ENCODE measurements at regions not wholly inside any gene's neighbourhood (a gene's known extent, or its start where the extent isn't known, plus 50 kb on each side); places are given as distances from the start of the nearest gene placed in this dataset.

DNA sequence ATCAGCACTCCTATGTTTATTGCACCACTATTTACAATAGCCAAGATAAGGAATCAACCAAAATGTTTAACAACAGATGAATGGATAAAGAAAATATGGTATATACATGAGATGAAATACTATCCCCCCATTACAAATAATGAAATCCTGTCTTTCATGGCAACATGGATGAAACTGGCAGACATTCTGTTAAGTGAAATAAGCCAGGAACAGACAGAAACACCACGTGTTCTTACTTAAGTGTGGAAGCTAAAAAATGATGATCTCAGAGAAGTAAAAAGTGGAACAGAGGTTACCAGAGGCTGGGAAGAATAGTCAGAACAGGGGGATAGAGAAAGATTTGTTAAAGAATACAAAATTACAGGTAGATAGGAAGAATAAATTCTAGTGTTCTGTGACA, 113.7 kb upstream of the MDM1 start:
- Mint-ChIP-seq H3K4me1 (ENCODE audit: unreplicated experiment) (peaks cover 22% of the 10 kb centered on the region), H3K27me3 (no peaks in the 10 kb centered on the region), H3K9me3 (peaks cover 4% of the 10 kb centered on the region), H3K27ac (no peak overlapping the region), H3K36me3 (peaks cover 5% of the 10 kb centered on the region), H3K4me3 (no peak overlapping the region)
- DNase-seq (ENCODE audit: extremely low spot score, unreplicated experiment): no peak
- TF ChIP-seq, protein P1, sequence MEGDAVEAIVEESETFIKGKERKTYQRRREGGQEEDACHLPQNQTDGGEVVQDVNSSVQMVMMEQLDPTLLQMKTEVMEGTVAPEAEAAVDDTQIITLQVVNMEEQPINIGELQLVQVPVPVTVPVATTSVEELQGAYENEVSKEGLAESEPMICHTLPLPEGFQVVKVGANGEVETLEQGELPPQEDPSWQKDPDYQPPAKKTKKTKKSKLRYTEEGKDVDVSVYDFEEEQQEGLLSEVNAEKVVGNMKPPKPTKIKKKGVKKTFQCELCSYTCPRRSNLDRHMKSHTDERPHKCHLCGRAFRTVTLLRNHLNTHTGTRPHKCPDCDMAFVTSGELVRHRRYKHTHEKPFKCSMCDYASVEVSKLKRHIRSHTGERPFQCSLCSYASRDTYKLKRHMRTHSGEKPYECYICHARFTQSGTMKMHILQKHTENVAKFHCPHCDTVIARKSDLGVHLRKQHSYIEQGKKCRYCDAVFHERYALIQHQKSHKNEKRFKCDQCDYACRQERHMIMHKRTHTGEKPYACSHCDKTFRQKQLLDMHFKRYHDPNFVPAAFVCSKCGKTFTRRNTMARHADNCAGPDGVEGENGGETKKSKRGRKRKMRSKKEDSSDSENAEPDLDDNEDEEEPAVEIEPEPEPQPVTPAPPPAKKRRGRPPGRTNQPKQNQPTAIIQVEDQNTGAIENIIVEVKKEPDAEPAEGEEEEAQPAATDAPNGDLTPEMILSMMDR (conservative IDR thresholded peaks at IDR 0.05): no peak

DNA sequence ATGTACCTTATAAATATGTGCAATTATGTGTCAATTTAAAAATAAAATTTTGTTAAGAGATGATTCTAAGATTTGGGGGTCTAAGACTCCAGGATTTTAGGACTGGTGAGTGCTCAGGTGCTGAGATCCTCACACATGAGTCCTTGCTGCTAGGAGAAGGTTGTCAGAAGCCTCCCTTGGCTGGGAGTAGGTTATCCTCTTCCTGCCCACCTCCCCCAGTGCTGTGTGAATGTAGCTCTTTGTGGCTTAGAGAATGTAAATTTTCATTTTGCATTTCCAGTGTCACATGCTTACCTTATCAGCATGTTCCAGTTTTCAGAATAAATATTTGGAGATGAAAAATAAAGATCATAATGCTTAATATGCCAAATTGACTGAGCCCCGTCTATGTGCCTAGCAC, 114.2 kb upstream of the MDM1 start:
- no peak overlapping the region for H3K27ac Mint-ChIP-seq
- H3K4me3 Mint-ChIP-seq: no peak overlapping the region
- H3K4me1 Mint-ChIP-seq (ENCODE audit: unreplicated experiment): peaks cover 27% of the 10 kb centered on the region
- no peaks in the 10 kb centered on the region for H3K27me3 Mint-ChIP-seq
- TF ChIP-seq, protein P1 (conservative IDR thresholded peaks at IDR 0.05): no peak
- no peak for DNase-seq (ENCODE audit: extremely low spot score, unreplicated experiment)
- H3K36me3 Mint-ChIP-seq: peaks cover 5% of the 10 kb centered on the region
- peaks cover 4% of the 10 kb centered on the region for H3K9me3 Mint-ChIP-seq

DNA sequence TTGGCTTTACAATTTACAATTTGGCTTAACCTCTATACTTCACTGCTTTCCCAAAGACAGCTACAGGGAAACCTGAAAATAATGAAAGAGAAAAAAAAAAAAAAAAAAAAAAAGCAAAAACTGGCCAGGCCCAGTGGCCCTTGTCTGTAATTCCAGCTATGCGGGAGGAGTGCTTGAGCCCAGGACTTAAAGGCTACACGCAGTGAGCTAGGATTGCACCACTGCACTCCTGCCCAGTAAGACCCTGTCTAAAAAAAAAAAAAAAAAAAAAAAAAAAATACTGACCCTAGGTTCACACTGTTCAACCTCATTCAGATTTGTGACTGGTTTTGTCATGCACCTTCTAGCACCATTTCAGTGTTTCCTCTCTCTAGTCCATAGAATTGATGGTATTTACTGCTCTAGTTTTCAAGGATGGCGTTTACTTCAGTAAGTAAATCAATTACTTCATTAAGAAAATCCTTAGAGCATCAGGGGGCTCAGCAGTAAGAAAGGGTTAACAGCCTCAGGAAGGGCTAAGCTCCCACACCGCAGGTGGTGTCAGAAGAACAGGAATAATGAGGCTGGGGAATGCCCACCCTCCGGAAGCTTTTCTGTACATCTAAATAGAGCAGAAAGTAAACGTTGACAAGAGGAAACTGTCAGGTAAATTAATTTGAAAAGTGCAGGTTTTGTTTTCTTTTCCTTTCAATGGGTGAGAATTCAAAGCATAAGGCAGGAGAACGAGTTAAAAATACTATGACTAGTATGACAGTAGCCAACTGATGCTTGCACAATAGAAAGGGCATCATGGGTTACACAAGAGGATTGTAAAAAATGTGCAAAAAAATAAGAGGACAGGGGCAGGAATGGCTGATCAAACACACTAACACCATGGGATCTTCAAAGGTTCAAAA, 115.0 kb upstream of the MDM1 start:
- DNase-seq (ENCODE audit: extremely low spot score, unreplicated experiment): no peak
- Mint-ChIP-seq H3K27ac (peak overlapping the region; percentile 77), H3K4me1 (ENCODE audit: unreplicated experiment) (peaks cover 35% of the 10 kb centered on the region), H3K36me3 (peaks cover 5% of the 10 kb centered on the region), H3K9me3 (peaks cover 4% of the 10 kb centered on the region), H3K4me3 (peak overlapping the region; percentile 61), H3K27me3 (no peaks in the 10 kb centered on the region)
- TF ChIP-seq, protein P1 (conservative IDR thresholded peaks at IDR 0.05): no peak

DNA sequence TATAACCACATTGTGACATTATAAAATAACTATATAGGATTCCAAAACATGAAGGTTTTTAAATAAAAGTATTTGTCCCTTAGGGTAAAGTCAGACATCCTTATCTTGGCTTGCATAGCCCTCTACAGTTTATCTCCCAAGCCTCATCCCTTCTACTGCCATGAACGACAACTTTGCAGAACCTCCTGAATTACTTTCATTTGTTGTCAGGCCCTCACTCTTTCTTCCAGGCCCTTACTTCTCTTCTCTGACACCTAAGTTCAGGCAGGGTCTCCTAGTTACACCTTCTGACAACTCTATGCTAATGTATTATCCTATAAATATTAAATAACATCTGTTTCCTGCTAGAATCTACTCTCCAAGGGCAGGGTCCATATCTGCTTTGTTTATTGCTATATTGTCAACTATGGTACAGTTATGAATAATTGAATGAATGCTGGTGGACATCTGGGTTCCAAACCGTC, 115.7 kb upstream of the MDM1 start:
- TF ChIP-seq, protein P1 (conservative IDR thresholded peaks at IDR 0.05): no peak
- Mint-ChIP-seq H3K36me3 (peaks cover 5% of the 10 kb centered on the region), H3K4me3 (no peak overlapping the region), H3K9me3 (peaks cover 4% of the 10 kb centered on the region), H3K27ac (peak overlapping the region; percentile 77), H3K27me3 (no peaks in the 10 kb centered on the region), H3K4me1 (ENCODE audit: unreplicated experiment) (peaks cover 39% of the 10 kb centered on the region)
- no peak for DNase-seq (ENCODE audit: extremely low spot score, unreplicated experiment)

DNA sequence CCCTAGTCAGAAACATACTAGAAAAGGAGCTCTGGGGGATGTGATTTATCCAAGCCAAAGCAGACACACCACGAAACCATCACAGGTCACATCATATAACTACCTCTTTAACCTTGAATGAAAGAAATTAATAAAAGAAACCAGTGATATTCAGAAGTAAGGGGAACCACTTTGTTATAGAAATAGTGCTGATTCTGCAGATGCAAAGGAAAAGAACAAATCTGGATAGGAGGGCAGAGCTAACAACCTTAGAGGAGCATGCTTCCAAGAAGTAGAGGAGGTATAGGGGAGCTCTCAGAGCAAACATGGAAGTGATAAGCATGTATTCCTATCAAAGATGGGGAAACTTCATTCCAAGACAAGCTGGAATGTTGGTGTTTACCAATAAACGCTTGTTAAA, 117.0 kb upstream of the MDM1 start:
- TF ChIP-seq, protein P1 (conservative IDR thresholded peaks at IDR 0.05): no peak
- H3K4me1 Mint-ChIP-seq (ENCODE audit: unreplicated experiment): peaks cover 51% of the 10 kb centered on the region
- no peak overlapping the region for H3K27ac Mint-ChIP-seq
- DNase-seq (ENCODE audit: extremely low spot score, unreplicated experiment): no peak
- no peaks in the 10 kb centered on the region for H3K27me3 Mint-ChIP-seq
- no peak overlapping the region for H3K4me3 Mint-ChIP-seq
- no peaks in the 10 kb centered on the region for H3K9me3 Mint-ChIP-seq
- no peaks in the 10 kb centered on the region for H3K36me3 Mint-ChIP-seq
